ENCODE measurements at regions not wholly inside any gene's neighbourhood (a gene's known extent, or its start where the extent isn't known, plus 50 kb on each side); places are given as distances from the start of the nearest gene placed in this dataset.

- H3K9ac ChIP-seq (ENCODE audit: low read length): no peak overlapping the region
- no peak for DNase-seq
- no peak overlapping the region for H4K8ac ChIP-seq (ENCODE audit: low read length)
- H2AK5ac ChIP-seq (ENCODE audit: low read length, severe bottlenecking): no peak overlapping the region
- no peaks in the 10 kb centered on the region for H3K27me3 ChIP-seq (ENCODE audit: control insufficient read depth in 1 of 2, insufficient read depth in 1 of 2, low read length in 2 of 2)
- peaks cover 3% of the 10 kb centered on the region for H3K9me3 ChIP-seq (ENCODE audit: control insufficient read depth, low read length)
- H3K18ac ChIP-seq (ENCODE audit: low read depth in 1 of 2, low read length in 2 of 2): no peak overlapping the region
- H3K4me3 ChIP-seq (ENCODE audit: insufficient read depth in 1 of 2, low read depth in 1 of 2, low read length in 2 of 2): no peak overlapping the region
- no peak overlapping the region for H3K14ac ChIP-seq (ENCODE audit: low read length in 2 of 2)
- no peak overlapping the region for H2BK120ac ChIP-seq (ENCODE audit: low read depth, low read length)
- H3K79me1 ChIP-seq (replicated peaks; ENCODE audit: low read length, poor library complexity, severe bottlenecking): no peaks in the 10 kb centered on the region
- no peak overlapping the region for H2BK15ac ChIP-seq (ENCODE audit: low read depth, poor library complexity, severe bottlenecking)
- no peaks in the 10 kb centered on the region for H3K4me1 ChIP-seq (ENCODE audit: control insufficient read depth, insufficient read depth, low read depth, low read length)
- no peak overlapping the region for H2BK5ac ChIP-seq (ENCODE audit: low read depth, low read length, poor library complexity, severe bottlenecking)
- no peak overlapping the region for H3K27ac ChIP-seq (ENCODE audit: low read length, poor library complexity, severe bottlenecking)
- H2BK12ac ChIP-seq (ENCODE audit: low read length in 2 of 2): no peak overlapping the region
- H2AFZ ChIP-seq (ENCODE audit: low read depth, low read length): no peak overlapping the region
- no peak overlapping the region for H3K23ac ChIP-seq (ENCODE audit: low read length in 2 of 2)
- H4K91ac ChIP-seq (ENCODE audit: low read length): no peak overlapping the region
- no peak overlapping the region for H3K4me2 ChIP-seq (ENCODE audit: low read length, poor library complexity, severe bottlenecking)
- no peak overlapping the region for H3K4ac ChIP-seq (ENCODE audit: low read depth in 1 of 2, low read length in 2 of 2)
- no peaks in the 10 kb centered on the region for H3K36me3 ChIP-seq (ENCODE audit: control insufficient read depth in 1 of 2, insufficient read depth in 2 of 2, low read depth in 1 of 2, low read length in 2 of 2)
Measured at GRCh38 chr11:91404344-91404743, 820.3 kb upstream of the FAT3 start.

- Histone ChIP-seq H2BK15ac (ENCODE audit: low read depth, poor library complexity, severe bottlenecking) (no peak overlapping the region), H3K14ac (ENCODE audit: low read length in 2 of 2) (no peak overlapping the region), H3K4me2 (ENCODE audit: low read length, poor library complexity, severe bottlenecking) (no peak overlapping the region), H2AK5ac (ENCODE audit: low read length, severe bottlenecking) (no peak overlapping the region), H3K9me3 (ENCODE audit: control insufficient read depth, low read length) (no peaks in the 10 kb centered on the region), H3K9ac (ENCODE audit: low read length) (no peak overlapping the region), H3K4ac (ENCODE audit: low read depth in 1 of 2, low read length in 2 of 2) (no peak overlapping the region), H3K27ac (ENCODE audit: low read length, poor library complexity, severe bottlenecking) (no peak overlapping the region), H2BK5ac (ENCODE audit: low read depth, low read length, poor library complexity, severe bottlenecking) (no peak overlapping the region), H3K27me3 (ENCODE audit: control insufficient read depth in 1 of 2, insufficient read depth in 1 of 2, low read length in 2 of 2) (no peaks in the 10 kb centered on the region), H2AFZ (ENCODE audit: low read depth, low read length) (no peak overlapping the region), H4K8ac (ENCODE audit: low read length) (no peak overlapping the region), H3K79me1 (replicated peaks; ENCODE audit: low read length, poor library complexity, severe bottlenecking) (no peaks in the 10 kb centered on the region), H3K4me3 (ENCODE audit: insufficient read depth in 1 of 2, low read depth in 1 of 2, low read length in 2 of 2) (no peak overlapping the region), H2BK12ac (ENCODE audit: low read length in 2 of 2) (no peak overlapping the region), H3K23ac (ENCODE audit: low read length in 2 of 2) (no peak overlapping the region), H3K36me3 (ENCODE audit: control insufficient read depth in 1 of 2, insufficient read depth in 2 of 2, low read depth in 1 of 2, low read length in 2 of 2) (no peaks in the 10 kb centered on the region), H2BK120ac (ENCODE audit: low read depth, low read length) (no peak overlapping the region), H4K91ac (ENCODE audit: low read length) (no peak overlapping the region), H3K4me1 (ENCODE audit: control insufficient read depth, insufficient read depth, low read depth, low read length) (peaks cover 2% of the 10 kb centered on the region), H3K18ac (ENCODE audit: low read depth in 1 of 2, low read length in 2 of 2) (no peak overlapping the region)
- 66% methylated on average over 2 of the region's 2 CpGs for WGBS
- no peak for DNase-seq
Measured at GRCh38 chr11:91397134-91397468, 827.5 kb upstream of the FAT3 start.

GRCh38 chr11:91396236-91397133 is 828.1 kb upstream of the FAT3 start:
- H3K9ac ChIP-seq (ENCODE audit: low read length): no peak overlapping the region
- WGBS: 75% methylated on average over 5 of the region's 6 CpGs

GRCh38 chr11:91394727-91395414 is 829.7 kb upstream of the FAT3 start:
- Histone ChIP-seq H3K4me3 (ENCODE audit: insufficient read depth in 1 of 2, low read depth in 1 of 2, low read length in 2 of 2) (no peak overlapping the region), H3K9me3 (ENCODE audit: control insufficient read depth, low read length) (no peaks in the 10 kb centered on the region), H4K91ac (ENCODE audit: low read length) (no peak overlapping the region), H3K27ac (ENCODE audit: low read length, poor library complexity, severe bottlenecking) (no peak overlapping the region), H3K4me1 (ENCODE audit: control insufficient read depth, insufficient read depth, low read depth, low read length) (peaks cover 2% of the 10 kb centered on the region), H4K8ac (ENCODE audit: low read length) (no peak overlapping the region), H3K23ac (ENCODE audit: low read length in 2 of 2) (no peak overlapping the region), H3K27me3 (ENCODE audit: control insufficient read depth in 1 of 2, insufficient read depth in 1 of 2, low read length in 2 of 2) (no peaks in the 10 kb centered on the region), H3K36me3 (ENCODE audit: control insufficient read depth in 1 of 2, insufficient read depth in 2 of 2, low read depth in 1 of 2, low read length in 2 of 2) (no peaks in the 10 kb centered on the region), H2AFZ (ENCODE audit: low read depth, low read length) (no peak overlapping the region), H3K4ac (ENCODE audit: low read depth in 1 of 2, low read length in 2 of 2) (no peak overlapping the region), H3K18ac (ENCODE audit: low read depth in 1 of 2, low read length in 2 of 2) (no peak overlapping the region), H2BK120ac (ENCODE audit: low read depth, low read length) (no peak overlapping the region), H2BK5ac (ENCODE audit: low read depth, low read length, poor library complexity, severe bottlenecking) (no peak overlapping the region), H3K9ac (ENCODE audit: low read length) (no peak overlapping the region), H3K14ac (ENCODE audit: low read length in 2 of 2) (no peak overlapping the region), H3K4me2 (ENCODE audit: low read length, poor library complexity, severe bottlenecking) (no peak overlapping the region), H2AK5ac (ENCODE audit: low read length, severe bottlenecking) (no peak overlapping the region), H2BK15ac (ENCODE audit: low read depth, poor library complexity, severe bottlenecking) (no peak overlapping the region), H3K79me1 (replicated peaks; ENCODE audit: low read length, poor library complexity, severe bottlenecking) (no peaks in the 10 kb centered on the region), H2BK12ac (ENCODE audit: low read length in 2 of 2) (no peak overlapping the region)
- WGBS: 84% methylated on average over 4 of the region's 5 CpGs
- no peak for DNase-seq

More at GRCh38 chr11:91396236-91397133, 828.1 kb upstream of the FAT3 start:
- H4K8ac ChIP-seq (ENCODE audit: low read length): no peak overlapping the region
- H2AFZ ChIP-seq (ENCODE audit: low read depth, low read length): no peak overlapping the region
- no peak overlapping the region for H2BK12ac ChIP-seq (ENCODE audit: low read length in 2 of 2)
- no peak overlapping the region for H2AK5ac ChIP-seq (ENCODE audit: low read length, severe bottlenecking)
- no peak overlapping the region for H3K14ac ChIP-seq (ENCODE audit: low read length in 2 of 2)
- no peak overlapping the region for H3K4me3 ChIP-seq (ENCODE audit: insufficient read depth in 1 of 2, low read depth in 1 of 2, low read length in 2 of 2)
- no peak overlapping the region for H2BK15ac ChIP-seq (ENCODE audit: low read depth, poor library complexity, severe bottlenecking)
- H3K27ac ChIP-seq (ENCODE audit: low read length, poor library complexity, severe bottlenecking): peak overlapping the region; percentile 57
- no peak overlapping the region for H3K4ac ChIP-seq (ENCODE audit: low read depth in 1 of 2, low read length in 2 of 2)
- H2BK5ac ChIP-seq (ENCODE audit: low read depth, low read length, poor library complexity, severe bottlenecking): no peak overlapping the region
- no peaks in the 10 kb centered on the region for H3K79me1 ChIP-seq (replicated peaks; ENCODE audit: low read length, poor library complexity, severe bottlenecking)
- peak; percentile 8 for DNase-seq
- H3K4me2 ChIP-seq (ENCODE audit: low read length, poor library complexity, severe bottlenecking): no peak overlapping the region
- no peak overlapping the region for H2BK120ac ChIP-seq (ENCODE audit: low read depth, low read length)
- no peaks in the 10 kb centered on the region for H3K27me3 ChIP-seq (ENCODE audit: control insufficient read depth in 1 of 2, insufficient read depth in 1 of 2, low read length in 2 of 2)
- H3K23ac ChIP-seq (ENCODE audit: low read length in 2 of 2): no peak overlapping the region
- no peak overlapping the region for H3K18ac ChIP-seq (ENCODE audit: low read depth in 1 of 2, low read length in 2 of 2)
- no peaks in the 10 kb centered on the region for H3K36me3 ChIP-seq (ENCODE audit: control insufficient read depth in 1 of 2, insufficient read depth in 2 of 2, low read depth in 1 of 2, low read length in 2 of 2)
- H3K4me1 ChIP-seq (ENCODE audit: control insufficient read depth, insufficient read depth, low read depth, low read length): peaks cover 2% of the 10 kb centered on the region
- no peak overlapping the region for H4K91ac ChIP-seq (ENCODE audit: low read length)
- H3K9me3 ChIP-seq (ENCODE audit: control insufficient read depth, low read length): no peaks in the 10 kb centered on the region

Data from mesenchymal stem cell (in vitro differentiated cells and primary cell).